ENCODE measurements at regions not wholly inside any gene's neighbourhood (a gene's known extent, or its start where the extent isn't known, plus 50 kb on each side); places are given as distances from the start of the nearest gene placed in this dataset.
"Not testable (repeated sequence)": the region's sequence is repeated elsewhere in the genome, so short reads cannot be mapped to it uniquely, and the experiment has no call there.

DNA sequence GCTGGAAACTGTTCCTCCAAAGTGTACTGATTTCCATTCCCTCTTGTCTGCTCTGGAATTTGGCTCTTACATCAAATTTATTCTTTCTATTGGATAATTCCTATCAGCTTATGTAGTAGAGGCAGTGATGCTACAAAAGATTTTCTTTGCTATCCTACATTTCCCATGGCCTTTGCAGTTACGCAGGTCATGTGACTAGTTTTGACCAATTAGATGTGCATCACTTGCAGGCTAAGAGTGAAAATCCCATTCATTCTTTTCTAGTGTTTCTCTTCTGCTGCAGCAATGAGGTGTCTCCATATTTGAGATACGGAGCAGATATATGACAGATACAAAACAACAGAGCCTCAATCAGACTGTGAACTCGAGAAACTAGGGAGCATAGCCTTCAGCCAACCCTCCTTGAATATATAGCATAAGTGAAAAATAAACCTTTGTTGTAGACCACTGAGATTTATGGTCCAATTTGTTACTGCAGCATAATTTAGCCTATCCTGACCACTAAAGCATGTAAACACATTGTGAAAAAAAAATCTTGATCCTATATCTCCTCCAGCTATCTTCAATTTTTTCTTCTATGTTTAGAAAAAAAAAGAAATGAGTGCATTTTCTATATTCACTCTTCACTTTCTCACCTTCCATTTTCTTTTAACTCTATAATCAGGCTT lies 102.0 kb downstream of the HNMT start:
- no peak for DNase-seq

DNA sequence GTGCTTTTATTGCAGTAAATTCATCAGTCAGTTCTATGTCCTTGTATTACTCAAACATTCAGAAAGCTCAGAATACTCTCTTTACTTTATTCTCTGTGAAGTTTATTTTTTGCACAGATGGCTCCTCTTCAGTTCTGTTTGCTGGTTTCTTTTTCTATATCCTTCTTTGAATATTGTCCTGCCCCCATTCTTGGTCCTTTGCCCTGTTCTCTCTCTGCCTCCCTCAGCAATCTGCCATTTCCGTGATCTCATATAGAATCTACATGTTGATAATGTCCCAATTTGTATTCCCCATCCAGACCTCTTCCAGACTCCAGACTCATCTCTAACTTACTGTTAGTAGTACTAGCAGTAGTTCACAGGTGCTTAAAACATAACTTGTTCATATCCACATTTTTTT lies 102.6 kb downstream of the HNMT start:
- no peak for DNase-seq

DNA sequence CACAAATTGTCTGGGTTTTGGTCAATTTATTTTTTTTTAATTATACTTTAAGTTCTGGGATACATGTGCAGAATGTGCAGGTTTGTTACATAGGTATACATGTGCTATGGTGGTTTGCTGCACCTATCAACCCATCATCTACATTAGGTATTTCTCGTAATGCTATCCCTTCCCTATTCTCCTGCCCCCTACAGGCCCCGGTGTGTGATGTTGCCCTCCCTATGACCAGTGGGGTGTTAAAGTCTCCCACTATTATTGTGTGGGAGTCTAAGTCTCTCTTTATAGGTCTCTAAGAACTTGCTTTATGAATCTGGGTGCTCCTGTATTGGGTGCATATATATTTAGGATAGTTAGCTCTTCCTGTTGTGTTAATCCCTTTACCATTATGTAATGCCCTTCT lies 104.4 kb downstream of the HNMT start:
- DNase-seq = not testable (repeated sequence)

DNA sequence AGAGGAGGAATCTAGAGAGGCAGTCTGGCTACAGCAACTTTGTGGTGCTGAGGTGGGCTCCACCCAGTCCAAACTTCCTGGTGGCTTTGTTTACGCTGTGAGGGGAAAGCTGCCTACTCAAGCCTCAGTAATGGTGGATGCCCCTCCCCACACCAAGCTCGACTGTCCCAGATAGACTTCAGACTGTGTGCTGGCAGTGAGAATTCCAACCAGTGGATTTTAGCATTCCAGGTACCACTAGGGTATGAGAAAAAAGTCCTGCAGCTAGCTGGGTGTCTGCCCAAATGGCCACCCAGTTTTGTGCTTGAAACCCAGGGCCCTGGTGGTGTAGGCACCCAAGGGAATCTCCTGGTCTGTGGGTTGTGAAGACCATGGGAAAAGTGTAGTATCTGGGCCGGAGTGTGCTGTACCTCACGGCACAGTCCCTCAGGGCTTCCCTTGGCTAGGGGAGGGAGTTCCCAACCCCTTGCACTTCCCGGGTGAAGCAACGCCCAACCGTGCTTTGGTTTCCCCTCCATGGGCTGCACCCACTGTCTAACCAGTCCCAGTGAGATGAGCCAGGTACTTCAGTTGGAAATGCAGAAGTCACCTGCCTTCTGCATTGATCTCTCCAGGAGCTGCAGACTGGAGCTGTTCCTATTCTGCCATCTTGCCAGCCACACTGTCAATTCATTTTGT lies 106.9 kb downstream of the HNMT start:
- DNase-seq = not testable (repeated sequence)

DNA sequence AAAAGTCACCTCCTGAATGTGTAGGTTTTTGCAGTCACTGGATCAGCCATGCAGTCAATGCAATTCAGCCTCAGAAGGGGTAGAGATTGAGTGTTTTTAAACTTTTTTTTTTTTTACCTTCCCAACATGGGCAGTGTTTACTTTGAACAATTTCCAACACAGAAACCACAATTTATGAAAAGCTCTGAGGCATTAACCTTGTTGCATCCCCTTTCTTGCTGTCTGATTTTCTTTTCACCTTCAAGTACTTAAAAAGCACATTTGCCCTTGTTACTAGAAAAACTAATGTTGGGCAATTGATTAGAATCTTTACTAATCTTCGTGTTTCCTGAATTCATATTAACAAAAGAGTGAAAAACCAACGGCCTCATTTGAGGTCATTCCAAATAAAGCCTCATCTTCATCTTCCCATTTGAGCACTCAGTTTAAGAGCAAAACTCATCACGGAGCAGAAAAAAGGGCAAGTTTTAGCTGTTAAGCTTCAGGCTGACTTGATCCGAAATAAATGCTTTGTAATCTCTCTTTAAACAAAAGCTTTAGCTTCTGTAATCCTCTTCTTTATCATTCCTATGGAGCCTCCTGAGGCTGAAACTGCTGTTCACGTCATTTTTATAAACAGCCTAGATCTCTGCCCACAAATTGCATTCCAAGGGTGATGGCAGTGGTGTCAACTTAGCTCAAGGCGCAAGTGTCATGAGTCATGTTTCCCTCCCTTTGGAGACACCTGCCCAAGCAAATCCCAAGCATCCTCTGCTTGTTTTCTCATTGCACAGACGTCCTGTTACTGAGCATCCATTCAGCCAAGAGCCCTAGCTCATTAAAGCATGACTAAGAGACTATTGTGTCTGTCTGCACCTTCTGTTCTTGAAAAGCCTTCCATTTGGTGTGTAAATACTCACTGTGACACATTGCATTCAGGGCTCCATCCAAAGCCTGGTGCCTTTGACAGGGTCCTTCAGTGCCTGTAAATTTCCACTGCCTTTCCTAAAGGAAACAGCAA lies 107.7 kb downstream of the HNMT start:
- DNase-seq = peak; percentile 18

DNA sequence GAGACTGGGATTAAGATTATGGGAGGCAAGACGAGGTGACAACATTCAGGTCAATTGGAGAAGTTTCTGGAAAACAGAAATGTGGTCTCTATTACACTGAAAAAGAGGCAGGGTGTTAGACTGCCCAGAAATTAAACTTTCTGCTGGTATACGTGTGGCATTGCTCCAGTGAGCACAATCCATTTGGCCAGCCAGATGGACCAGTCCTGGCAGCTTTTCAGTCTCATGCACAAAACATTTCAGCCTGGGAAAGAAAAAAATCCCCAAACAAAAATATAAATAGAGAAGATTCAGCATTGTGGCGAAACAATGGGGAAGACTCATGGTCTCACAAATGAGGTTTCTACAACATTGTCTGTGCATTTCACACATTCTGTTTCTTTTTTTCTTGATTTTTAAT lies 113.9 kb downstream of the HNMT start:
- DNase-seq = no peak

DNA sequence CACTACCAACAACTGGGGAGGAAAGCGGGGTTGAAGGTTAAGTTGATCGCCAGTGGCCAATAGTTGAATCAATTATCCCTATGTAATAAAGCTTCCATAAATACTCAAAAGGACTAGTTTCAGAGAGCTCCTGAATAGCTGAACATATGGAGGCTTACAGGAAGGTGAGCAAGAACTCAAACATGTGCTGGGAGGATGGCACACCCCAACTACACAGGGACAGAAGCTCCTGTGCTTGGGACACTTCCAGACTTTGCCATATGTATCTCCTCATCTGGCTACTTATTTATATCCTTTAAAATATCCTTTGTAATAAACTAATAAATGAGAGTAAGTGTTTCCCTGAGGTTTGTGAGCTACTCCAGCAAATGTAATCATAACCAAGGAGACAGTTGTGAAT lies 115.7 kb downstream of the HNMT start:
- peak; percentile 5 for DNase-seq

DNA sequence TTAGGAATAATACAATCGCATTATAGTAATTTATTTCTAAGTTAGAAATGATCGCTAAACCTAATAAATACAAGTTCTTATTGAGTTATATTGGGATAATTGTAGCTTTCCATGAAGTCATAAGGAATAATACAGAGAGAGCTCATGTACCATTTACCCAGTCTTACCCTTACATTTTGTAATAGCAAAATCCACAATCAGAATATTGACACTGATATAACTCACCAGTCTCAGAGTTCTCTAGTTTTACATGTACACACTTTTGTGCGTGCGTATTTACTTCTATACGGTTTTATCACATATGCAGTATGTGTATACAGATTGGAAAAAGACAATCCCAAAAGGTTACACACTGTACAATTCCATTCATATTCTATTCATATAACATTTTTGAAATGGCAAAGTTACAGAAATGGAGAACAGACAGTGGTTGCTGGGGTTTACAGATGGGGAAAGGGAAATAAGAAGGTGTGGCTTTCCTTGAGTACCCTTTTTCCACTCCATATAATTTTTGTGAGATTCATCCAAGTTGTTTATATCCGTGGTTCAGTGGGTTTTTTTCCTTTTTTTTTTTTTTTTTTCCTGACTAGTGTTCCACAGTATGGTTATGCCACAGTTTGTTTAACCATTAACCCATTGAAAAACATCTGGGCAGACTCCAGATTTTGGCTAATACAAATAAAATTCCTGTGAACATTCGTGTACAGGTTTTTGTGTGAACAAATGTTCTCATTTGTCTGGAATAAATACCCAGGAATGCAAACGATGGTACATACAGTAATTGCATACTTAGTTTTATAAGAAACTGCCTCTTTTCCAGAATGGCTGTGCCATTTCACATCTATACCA lies 117.2 kb downstream of the HNMT start:
- DNase-seq = no peak

DNA sequence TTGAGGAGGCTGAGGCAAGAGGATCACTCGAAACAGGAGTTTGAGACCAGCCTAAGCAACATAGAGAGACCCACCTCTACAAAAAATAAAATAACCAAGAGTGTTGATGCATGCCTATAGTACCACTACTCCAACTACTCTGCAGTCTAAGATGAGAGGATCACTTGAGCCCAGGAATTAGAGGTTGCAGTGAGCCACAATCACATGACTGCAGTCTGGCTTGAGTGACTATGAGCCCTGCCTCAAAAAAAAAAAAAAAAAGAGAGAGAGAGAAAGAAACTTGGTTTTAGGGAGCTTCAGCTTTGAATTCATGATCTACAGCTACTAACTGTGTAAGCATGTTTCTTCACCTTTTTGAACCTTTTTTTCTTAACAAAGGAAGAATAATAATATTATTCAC lies 119.9 kb downstream of the HNMT start:
- peak; percentile 3 for DNase-seq

DNA sequence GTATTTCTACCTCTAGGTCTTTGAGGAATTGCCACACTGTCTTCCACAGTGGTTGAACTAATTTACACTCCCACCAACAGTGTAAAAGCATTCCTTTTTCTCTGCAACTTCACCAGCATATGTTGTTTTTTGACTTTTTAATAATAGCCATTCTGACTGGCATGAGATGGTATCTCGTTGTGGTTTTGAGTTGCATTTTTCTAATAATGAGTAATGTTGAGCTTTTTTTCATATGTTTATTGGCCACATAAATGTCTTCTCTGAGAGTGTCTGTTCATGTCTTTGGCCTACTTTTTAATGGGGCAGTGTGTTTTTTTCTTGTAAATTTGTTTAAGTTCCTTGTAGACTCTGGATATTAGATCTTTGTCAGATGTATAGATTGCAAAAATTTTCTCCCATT lies 121.2 kb downstream of the HNMT start:
- DNase-seq = peak; percentile 66

DNA sequence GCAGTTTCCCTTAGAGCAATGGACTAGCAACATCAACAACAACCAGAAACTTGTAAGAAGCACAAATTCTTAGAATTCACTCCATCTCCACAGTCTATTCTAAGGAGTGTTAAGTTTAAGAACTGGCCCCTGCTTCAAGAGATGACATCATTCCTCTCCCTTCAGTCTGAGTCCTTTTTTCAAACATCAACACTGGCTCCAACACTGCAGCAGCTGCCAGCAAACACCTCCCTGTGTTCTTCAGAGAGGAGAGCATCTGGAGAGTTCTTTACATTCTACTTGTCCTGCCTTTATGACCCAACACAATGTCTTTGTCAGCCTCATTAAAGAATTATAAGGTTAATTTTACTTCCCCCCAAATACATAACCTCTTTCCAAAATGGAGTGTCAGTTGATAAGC lies 122.3 kb downstream of the HNMT start:
- peak; percentile 48 for DNase-seq

DNA sequence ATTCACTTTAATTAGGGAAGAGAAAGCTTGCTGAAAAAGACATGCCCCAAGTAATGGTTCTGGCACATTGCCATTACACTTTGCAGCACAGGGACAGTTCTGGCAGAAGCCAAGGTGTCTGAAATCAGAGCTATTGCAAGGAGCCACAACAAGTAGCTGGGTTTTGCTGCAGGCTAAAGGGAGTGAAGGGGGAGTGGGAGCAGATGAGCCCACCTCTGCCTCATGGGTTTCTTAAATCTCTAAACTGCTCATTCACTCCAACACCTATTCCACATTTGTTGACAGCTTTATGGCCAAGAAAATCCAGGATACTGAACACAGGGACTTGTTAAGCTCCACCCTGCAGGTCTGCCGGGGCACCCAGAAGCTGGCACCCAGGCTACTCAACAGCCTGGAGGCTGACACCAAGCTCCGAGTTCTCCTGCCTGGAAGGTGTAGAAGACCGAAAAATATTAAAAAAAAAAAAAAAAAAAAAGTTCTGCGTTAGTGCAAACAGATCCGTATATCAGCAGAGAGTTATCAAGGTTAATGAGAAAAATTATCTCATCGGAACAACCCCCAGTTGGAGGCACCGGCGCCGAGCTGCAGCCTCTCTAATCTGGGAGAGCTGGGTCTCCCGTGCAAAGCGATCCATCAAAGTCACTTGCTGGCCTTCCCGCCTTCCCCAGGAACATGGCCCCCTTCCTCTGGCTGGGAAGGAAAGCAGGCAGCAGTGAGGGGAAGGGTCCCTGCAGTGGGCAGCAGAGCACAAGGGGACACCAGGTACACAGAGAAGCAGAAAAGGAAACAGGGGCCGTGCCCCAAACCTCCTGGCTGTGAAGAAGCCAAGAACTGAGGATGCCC lies 123.7 kb downstream of the HNMT start:
- DNase-seq = no peak

DNA sequence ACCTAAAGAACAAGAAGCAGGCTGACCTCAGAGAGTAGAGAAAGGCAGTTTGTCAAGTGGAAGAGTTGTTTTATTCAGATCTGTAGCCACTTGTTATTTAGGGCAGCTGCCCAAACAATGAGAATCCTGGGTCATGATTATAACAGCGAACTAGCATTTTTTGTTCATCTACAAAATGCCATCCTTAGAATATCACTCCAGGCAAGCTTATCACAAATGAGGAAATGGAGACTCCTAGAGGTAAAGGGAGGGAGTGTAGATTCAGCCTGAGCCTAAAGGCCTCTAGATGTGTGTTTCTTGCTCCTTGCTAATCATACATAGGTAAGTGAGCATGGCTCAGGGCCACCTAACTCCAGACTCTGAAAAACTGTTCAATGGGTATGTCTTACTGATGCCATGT lies 126.1 kb downstream of the HNMT start:
- DNase-seq = peak; percentile 48

DNA sequence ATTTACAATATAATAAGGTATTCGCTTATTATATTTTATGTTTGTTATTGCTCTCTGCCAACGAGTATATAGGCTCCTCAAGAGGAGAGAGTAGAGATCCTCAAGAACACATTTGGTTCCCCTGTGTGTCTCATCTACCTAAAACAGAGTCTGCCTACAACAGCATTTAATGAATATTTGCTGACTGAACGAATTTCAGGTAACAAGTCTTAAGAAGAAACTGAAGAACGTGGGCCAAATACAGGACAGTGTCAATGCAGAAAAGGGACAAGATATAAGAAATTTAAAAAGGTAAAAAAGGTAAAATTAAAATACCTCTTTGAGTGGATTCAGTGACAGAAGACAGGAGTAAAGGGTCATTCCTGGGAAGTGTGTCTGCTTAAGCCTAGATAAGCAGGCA lies 129.2 kb downstream of the HNMT start:
- no peak for DNase-seq

DNA sequence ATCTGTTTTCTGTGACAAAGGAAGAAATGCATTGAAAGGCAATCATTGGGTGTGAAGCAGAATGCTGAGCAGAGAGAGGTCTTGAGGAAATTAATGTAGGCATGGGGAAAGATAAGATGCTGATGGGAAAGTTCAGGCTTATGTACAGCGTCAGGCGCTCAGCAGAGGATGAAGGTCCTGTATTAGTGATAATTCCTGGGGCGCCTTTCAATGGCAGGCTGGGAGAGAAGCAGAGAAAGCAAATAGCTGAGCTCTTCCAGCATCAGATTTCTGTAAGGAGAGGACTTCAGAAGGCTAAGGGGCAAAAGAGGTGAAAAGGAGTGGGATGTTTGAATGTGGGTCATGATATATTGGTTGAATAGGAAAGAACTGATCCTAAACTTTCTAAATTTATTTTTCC lies 129.8 kb downstream of the HNMT start:
- DNase-seq = no peak

DNA sequence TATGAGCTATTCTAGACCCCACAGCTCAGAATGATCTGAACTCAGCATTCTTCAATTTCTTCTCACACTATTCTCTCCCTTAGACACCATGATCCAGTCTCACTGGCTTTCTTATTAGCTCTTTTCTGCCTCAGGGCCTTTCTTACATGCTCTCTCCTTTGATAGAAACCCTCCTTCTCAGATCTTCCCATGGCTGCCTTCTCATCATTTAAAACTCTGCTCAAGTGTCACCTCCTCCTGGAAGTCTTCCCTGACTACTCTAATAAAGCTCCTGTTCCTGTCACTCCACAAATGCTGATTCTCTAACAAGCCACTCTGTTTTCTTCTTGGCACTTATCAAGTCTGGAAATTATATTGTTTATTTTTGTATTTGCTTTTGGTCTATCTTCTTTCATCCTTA lies 131.1 kb downstream of the HNMT start:
- DNase-seq = no peak

DNA sequence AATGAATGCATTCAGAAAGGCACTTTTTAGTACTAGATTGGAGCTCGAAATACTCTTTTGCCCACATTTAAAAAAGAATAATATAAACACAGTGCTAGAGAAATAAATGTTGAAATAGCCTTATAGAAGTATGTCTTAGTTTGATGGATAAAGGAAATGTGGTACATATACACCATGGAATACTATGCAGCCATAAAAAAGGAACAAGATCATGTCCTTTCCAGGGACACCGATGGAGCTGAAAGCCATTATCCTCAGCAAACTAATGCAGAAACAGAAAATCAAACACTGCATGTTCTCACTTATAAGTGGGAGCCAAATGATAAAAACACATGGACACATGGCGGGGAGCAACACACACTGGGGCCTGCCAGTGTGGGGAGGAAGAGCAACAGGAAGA lies 135.0 kb downstream of the HNMT start:
- not testable (repeated sequence) for DNase-seq

DNA sequence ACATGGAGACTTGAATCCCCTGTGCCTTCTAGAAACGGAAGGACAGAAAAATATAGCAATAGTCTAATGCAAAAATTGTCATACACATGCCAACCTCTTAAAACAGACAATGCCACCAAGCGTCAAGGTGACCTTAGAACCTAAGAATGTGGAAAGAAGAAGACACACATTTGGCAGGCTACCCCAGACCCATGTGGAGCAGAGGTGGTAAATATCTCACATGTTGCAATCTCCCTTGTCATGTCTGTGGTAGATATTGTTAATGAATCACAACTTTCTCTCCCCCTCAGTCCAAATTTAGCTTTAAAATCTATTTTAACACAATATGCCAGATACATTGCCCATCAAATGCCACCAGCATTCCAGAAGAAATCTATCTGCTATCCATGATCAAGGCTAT lies 137.4 kb downstream of the HNMT start:
- no peak for DNase-seq

DNA sequence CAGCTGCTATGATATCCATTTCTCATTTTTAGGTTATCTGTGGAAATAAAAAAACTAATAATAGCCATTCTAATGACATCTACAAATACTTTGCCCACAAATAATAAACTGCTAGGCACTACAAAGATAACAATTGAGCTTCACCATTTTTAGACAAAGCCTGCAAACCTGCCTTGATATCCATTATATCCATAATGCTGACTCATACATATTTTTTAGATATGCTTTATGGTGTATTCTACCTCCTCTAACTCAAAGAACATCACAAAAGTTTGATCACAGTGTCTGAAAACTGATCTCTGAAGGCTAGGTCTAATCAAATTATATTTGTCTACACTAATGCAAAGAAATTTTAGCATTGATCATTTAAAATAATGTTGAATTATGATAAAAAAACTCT lies 138.4 kb downstream of the HNMT start:
- no peak for DNase-seq

DNA sequence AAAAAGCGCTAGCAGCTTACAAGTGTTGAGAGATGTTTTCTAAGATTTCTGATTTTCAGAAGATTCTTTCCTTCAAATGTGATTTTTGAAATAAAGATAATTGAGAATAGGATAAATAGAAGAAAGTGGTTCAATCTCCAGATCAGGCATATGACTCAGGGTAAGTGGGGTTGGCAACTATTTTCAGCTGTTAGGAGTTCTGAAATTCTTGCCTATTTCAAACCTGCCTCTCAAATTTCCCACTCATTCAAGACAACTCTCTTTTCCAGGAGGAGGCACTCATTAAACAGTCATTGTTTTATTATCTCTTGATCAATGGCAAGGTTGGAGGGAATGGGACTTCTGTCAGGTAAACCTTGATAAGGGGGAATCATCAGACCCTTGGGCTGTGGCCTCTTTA lies 138.9 kb downstream of the HNMT start:
- no peak for DNase-seq

DNA sequence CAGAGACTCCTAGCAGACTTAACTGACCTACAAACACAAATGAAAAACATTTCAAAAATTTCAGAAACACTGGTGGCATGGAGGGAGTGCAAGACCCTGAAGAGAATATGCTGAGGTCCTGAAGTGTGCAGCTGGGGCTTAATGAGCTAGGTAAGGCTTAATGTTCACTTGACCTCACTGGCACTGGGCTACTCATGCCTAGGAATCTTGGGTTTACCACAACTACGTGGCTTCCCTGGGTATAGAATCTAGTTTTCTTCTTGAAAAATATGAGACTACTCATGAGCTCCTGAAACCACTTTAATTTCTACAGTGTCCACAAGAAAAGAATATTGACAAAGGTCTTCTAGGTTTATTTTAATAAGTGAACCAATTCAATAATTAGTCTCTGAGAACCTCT lies 139.8 kb downstream of the HNMT start:
- DNase-seq = no peak

DNA sequence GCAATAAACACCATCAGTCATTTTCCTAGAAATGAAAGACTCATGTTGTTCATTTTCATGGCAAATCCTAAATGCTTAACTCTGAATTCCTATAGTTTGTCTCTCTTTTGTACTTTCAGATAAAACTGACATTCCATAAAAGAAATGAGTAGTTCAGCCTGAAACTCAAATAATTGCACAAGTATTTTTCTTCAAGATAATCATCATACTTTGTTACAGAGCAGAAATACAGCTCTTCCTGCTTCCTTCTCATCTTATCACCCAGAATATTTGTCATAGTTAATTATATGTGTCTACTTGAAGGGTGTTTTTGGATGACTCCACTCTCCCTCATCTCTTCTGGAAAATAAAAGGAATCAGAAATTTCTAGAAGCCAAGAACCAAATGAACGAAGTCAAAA lies 141.1 kb downstream of the HNMT start:
- DNase-seq = no peak
